Activated CD8-positive, alpha-beta memory T cell treated with anti-CD3 and anti-CD28 coated beads, Interleukin-2, amount 50 U/mL, for 48 hours (primary cell): ENCODE measurements at regions not wholly inside any gene's neighbourhood (a gene's known extent, or its start where the extent isn't known, plus 50 kb on each side); places are given as distances from the start of the nearest gene placed in this dataset.

Experiments
- DNase-seq: peaks from one replicate; pipeline ENCODE4 v3.0.0-alpha.2; 2020

DNA sequence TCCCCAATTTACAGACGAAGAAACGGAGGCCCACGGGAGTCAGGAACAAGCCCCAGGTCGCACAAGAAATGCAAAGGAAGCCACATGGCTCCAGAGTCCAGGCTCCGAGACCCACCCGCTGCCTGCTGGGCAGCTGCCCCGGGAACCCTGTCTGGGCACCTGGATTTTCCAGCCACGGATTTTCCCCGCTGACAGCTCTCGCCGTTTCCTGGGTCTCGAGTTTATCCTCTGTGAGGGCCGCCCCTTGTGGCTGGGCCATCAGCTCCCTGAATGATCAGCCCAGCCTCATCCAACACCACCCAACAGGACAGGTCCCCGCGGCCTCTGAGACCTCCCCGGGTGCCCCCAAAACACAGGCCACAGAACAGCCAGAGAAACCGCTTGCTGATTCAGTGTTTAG lies 189.7 kb downstream of the BRD1 start:
- no peak for DNase-seq

GRCh38 chr22:49637255-49637760 lies 190.4 kb downstream of the BRD1 start:
- no peak for DNase-seq

- DNase-seq = no peak
Observed at GRCh38 chr22:49636649-49637048, 191.0 kb downstream of the BRD1 start.

DNA sequence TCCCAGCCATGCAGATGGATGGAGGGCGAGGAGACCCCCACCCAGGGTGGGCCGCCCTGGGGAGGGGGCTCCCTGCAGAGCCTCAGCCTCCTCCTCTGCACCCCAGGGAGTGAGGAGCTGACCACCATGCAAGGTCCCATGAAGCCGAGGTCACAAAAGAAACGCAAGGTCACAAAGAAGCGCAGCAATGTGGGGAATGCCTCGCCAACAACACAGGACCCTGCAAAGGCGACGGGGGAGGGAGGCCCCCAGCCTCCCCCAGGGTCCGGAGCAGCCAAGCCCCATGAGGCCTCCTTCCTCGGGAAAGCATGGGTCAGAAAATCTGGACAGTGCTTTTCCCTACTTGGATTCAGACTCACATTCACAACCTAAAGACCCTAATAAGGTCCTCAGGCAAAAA lies 191.5 kb downstream of the BRD1 start:
- no peak for DNase-seq

- no peak for DNase-seq
Observed at GRCh38 chr22:49634006-49634772, 193.5 kb downstream of the BRD1 start.

DNA sequence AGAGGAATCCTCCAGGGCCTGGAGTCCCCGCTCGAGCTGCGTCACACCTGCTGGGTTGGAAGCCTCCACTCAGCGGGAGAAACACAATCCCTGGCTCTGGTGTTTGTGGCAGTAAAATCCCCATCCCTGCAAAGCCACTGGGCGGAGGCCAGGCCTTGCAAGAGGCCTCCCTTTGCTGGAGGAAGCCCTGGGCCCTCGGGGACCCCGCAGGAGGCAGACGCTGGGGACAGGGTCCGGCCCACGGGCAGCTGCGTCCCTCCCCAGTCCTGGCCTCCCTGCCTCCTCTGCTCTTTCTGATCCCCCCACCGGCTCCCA lies 194.7 kb downstream of the BRD1 start:
- DNase-seq = no peak

DNA sequence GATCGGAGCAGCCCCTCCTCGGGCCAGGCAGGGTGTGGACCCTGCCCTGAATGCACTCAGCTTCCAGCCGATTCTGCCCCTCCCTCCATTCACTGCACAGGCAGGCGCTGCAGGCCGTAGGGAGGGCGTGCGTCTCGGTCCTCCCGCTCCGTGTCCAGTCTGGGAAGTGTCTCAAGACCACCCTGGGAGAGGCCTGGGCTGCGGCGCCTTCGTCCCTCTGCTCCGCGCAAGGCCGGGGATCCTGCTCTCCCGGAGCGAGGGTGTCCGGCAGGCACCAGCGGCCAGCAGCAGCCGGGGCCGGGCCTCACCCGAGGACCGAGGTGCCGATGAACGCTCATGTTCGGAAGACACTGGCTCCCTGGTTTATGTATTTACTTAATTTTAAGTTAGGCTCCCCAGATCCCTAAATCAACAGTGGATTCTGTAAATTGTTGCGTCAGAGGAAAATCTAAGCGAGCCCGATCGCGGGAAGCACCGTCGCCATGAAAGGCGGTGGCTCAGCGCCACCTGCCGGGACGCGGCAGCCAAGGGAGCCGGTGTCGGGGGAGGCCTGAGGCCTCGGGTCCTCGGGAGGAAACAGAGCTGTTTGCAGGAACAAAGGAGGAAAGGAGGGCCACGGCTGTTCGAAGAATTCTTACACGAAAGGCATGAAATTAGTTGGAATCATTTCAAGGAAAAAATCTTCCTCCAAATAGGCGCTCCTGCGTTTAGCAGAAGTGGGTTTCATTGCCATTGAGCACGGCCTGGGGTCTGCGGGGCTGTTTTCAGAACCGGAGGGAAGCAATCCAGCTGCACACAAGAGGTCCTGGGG lies 195.3 kb downstream of the BRD1 start:
- DNase-seq = no peak

GRCh38 chr22:49630448-49630946 lies 197.2 kb downstream of the BRD1 start:
- DNase-seq = no peak

DNA sequence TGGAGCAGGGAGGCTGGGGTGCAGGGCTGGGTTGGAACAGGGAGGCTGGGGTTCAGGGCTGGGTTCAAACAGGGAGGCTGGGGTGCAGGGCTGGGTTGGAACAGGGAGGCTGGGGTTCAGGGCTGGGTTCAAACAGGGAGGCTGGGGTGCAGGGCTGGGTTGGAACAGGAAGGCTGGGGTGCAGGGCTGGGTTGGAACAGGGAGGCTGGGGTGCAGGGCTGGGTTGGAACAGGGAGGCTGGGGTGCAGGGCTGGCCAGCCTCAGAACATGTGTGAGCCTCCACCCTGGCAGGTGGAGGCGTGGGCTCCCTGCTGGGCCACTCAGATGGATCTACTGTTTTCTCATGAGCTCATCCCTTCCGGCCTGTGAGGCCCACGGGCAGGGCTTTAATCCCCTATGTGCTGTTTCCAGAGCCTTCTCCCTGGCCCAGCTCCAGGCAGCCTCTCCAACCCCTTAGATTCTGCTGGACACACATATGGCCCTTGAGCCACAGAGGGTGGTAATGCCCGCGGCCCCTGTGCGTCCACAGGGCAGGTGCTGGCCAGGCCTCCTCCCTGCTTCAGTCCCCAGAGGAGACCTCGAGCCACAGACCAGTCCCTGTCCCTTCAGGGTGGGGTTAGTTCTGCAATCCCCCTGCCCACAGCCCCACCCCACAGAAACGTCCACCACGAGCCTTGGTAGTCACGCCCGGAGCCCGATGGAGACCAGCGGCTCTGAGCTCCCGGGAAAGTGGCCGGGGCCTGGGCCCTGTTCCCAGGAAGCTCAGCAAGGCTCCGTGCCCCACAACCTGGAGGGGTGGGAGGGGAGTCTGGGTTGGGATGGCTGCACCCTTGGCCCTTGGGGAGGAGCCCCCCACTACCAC lies 197.9 kb downstream of the BRD1 start:
- no peak for DNase-seq

DNA sequence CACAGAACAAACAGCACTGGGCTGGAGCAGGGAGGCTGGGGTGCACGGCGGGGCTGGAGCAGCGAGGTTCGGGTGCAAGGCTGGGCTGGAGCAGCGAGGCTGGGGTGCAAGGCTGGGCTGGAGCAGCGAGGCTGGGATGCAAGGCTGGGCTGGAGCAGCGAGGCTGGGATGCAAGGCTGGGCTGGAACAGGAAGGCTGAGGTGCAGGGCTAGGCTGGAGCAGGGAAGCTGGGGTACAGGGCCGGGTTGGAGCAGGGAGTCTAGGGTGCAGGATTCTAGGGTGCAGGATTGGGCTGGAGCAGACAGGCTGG lies 198.5 kb downstream of the BRD1 start:
- DNase-seq = no peak

- DNase-seq = no peak
Observed at GRCh38 chr22:49628391-49629260, 199.0 kb downstream of the BRD1 start.

DNA sequence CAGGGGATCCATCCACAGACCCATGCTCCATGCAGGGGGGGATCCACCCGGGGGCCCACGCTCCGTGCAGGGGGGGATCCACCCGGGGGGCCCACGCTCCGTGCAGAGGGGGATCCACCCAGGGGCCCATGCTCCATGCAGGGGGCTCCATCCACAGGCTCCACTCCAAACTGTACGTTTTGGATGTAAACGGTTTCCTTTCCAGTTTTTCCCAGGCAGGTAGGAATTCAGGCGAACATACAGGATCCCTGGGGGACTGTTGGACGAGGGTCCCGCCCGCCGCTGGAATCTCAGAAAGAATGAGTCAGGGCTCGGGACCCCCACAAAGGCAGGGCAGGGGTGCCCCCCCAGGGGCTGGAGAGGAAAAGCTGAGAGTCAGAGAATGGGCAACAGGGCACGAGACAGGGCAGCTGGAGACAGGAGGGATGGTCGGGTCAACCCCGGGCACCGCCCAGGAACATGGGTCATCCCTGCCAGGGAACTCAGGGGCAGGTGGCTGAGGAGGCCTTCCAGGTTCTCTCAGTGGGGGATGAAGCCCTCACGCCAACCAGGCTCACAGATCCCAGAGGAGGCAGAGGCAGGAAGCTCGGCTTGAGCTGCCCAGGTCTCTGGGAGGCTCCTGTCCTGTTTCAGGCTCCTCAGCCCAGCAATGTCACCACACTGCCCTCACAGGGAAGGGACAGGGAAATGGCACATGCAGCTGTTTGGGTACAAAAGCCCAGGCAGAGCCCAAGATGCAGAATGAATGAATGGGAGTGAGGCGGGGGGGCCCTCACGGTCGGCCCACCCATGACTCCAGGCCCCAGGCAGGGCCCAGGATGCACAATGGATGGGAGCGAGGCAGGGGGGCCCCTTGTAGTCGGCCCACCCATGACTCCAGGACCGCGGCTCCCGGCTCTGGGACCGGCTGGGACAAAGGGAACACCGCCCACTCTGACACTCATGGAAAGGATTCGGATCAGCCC lies 200.2 kb downstream of the BRD1 start:
- no peak for DNase-seq

GRCh38 chr22:49626361-49627216 lies 201.1 kb downstream of the BRD1 start:
- DNase-seq = no peak

GRCh38 chr22:49624421-49625177 lies 203.1 kb downstream of the BRD1 start:
- DNase-seq = no peak

GRCh38 chr22:49623715-49624114 lies 204.0 kb downstream of the BRD1 start:
- DNase-seq = no peak

GRCh38 chr22:49623176-49623575 lies 204.5 kb downstream of the BRD1 start:
- DNase-seq = no peak

GRCh38 chr22:49622241-49623105 lies 205.2 kb downstream of the BRD1 start:
- DNase-seq = no peak

DNA sequence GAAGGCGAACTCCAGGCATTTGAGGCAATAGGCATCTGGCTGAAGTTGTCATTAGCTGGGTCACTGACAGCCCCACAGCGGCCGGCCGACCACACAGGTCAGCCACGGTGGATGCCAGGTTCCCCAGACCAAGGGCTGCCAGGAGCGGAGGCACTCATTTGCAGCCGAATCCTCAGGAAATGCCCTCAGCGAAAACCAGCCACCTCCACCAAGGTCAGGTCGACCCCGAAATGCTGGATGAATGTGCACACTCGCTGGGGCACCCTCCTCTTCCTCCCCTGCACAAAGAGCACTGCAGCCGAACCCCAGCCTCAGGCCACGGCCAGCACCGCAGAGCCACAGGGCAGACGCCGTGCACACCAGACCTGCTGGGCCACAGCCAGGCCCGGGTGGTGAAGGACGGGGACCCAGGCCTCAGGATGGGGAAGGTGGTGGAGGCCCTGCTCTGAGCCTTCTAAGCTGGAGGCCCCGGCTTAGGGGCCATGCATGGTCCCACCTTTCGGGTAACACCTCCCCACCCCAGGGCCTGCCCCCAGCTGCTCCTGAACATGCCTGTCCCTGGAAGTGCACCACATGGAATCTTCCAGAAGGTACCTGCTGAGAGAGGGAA lies 206.0 kb downstream of the BRD1 start:
- no peak for DNase-seq
